ENCODE measurements at regions not wholly inside any gene's neighbourhood (a gene's known extent, or its start where the extent isn't known, plus 50 kb on each side); places are given as distances from the start of the nearest gene placed in this dataset.
"Not testable (repeated sequence)": the region's sequence is repeated elsewhere in the genome, so short reads cannot be mapped to it uniquely, and the experiment has no call there.

GRCh38 chr6:168369786-168370185 lies 50.2 kb upstream of the DACT2 start:
- DNase-seq = no peak

DNA sequence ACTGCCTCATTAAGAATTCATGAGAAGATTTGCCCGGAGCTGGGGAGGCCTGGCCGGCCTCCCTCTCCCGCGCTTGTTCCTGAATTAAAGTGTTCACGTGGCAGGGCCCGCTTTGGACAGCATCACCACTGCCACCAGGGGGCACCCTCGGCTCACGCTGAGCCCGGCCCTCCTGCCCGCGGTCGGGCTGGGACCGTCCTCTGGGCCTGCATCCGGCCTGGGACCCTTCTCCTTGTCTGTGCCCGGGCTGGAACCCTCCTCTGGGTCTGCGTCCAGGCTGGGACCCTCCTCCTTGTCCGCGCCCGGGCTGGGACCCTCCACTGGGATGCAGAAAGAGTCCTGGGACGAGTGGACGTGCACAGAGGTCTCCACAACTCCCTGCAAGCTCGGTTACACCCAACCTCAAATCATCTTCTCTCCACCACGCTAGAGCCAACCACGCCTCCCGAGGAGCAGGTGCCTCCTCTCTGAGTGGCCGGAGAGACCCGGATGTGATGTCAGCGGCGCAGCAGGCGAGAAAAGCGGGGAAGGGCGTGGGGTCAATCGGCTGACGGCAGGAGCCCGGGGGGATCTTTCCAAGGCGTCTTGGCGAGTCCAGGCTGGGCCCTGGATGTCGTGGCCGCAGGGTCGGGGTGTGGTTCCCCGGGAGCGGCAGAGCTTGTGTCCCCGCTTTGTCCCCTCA lies 50.9 kb upstream of the DACT2 start:
- DNase-seq = peak in 1 of 2 experiments; percentile 19

DNA sequence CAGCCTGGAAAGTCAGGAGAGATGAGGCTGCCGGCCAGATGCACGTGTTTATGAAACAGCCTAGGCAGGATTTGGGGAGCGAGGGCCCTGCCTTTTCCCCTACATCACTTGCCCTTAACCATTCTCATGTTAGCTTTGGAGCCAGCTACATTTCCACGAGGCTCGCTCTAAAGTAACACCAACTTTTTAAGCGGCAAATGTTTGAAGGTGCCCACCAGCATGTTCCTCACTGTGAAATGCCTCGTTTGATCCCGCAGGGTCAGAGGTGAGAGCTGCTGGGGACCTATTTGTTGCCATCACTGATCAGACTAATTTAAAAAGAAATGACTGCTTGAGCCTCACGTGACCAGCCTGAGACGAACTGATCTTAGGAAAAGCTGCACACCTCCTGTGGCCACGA lies 51.6 kb upstream of the DACT2 start:
- no peak for DNase-seq

GRCh38 chr6:168371618-168371980 lies 52.0 kb upstream of the DACT2 start:
- no peak for DNase-seq

DNA sequence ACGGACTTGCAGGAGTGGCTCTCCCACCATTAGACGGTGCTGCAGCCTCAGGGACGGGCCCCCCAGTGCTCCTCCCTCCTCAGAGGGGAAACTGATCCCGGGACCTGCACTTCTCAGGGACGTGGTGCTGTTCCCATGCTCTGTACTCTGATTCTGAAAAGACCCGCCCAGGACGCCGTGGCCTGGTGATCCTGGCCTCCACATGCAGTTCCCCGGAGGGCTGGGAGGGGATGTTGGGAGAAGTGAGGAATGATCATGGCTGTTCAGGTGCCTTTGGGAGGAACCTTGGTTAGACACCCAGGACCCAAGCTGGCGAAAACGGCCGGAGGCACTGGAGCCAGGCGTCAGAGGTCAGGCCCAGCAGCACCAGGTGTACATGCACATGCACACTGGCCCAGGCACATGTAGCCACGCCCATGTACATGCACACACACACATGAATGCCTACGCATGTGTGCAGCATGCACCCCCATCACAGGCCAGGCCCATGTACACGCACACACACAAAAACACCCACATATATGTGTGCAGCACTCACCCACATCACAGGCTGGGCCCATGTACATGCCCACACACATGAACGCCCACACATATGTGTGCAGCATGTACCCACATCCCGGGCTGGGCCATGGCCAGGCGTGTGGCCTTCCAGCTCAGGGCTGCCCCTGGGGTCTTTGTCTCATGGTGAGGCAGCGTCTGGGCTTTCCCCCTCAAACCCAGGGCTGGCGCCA lies 52.6 kb upstream of the DACT2 start:
- no peak for DNase-seq

DNA sequence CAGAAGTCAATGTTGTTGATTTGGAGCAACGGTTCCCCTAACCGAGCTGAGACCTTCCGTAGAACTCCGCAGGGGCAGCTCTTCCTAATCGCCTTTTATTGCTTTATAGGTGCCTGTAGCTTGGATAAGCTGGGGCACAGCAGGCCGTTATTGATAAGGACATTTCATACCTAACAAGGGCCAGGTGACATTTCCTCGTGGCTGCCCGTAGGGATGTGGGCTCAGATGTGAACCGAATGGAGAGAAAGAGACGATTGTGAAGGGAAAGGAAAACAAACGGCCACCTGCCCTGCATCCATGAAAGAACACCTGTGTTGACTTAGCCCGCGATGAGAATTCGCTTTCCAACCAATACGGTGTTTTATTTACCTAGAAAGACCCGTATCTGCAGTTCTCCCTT lies 53.3 kb upstream of the DACT2 start:
- peak in 1 of 2 experiments; percentile 10 for DNase-seq

- no peak for DNase-seq
These were observed 53.8 kb upstream of the DACT2 start for GRCh38 chr6:168373389-168373788.

DNA sequence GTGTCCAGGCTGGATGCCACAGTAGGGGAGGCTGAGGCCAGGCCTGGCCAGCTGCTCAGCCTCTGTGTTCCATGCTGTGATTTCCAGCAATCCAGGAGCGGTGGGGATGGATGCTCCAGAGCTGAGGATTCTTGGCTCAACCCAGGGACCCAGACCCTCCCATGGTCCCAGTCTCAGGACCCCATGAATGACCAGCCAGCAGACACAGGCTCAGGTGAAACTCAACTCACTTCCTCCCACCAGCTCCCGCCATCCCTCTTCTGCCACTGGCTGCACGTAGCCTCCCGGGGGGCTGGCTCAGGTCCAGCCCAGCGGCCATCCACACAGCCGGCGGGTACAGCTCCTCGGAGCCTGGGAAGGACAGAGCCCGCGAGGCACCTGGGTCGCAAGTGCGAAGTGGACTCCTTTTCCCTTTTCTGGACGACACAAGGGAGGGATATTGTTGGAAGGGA lies 54.5 kb upstream of the DACT2 start:
- DNase-seq = no peak

- no peak for DNase-seq
These were observed 55.0 kb upstream of the DACT2 start for GRCh38 chr6:168374541-168375071.

GRCh38 chr6:168376120-168376519 lies 56.5 kb upstream of the DACT2 start:
- no peak for DNase-seq

- no peak for DNase-seq
These were observed 57.4 kb upstream of the DACT2 start for GRCh38 chr6:168376811-168377483.

- no peak for DNase-seq
These were observed 57.9 kb upstream of the DACT2 start for GRCh38 chr6:168377484-168377855.

DNA sequence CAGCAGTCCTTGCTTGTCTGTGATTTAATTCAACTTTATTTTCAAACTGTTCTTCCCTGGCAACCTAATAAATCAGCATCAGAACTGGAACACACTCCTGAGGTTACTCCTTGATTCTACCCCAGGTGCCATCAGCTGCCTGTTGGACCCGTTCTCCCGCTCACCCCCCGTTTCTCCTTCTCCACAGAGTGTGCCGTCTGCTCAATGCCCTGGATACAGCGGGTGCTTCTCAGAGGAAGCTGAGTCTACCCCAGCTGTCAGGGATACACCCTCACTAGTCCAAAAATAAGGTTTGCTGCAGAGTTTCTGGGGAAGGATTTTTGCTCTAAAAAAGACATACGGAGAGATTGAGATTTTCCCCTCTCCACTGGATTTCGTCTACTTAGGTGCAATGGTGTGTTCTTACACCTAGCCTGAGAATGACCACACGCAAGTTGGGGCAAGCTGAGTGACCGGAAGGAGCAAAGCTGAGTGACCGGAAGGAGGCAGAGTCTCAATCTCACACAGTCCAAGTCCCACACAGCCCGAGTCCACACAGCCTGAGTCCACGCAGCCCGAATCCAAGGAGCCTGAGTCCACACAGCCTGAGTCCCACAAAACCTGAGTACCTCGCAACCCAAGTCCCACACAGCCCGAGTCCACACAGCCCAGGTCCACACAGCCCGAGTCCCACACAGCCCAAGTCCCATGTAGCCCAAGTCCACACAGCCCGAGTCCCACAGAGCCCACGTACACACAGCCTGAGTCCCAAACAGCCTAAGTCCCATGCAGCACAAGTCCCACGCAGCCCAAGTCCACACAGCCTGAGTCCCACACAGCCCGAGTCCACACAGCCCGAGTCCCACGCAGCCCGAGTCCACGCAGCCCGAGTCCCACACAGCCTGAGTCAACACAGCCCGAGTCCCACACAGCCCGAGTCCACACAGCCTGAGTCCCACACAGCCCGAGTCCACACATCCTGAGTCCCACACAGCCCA lies 58.6 kb upstream of the DACT2 start:
- DNase-seq = no peak

GRCh38 chr6:168379579-168379978 lies 60.0 kb upstream of the DACT2 start:
- not testable (repeated sequence) for DNase-seq

- not testable (repeated sequence) for DNase-seq
These were observed 60.6 kb upstream of the SMOC2 start for GRCh38 chr6:168380166-168380955.

DNA sequence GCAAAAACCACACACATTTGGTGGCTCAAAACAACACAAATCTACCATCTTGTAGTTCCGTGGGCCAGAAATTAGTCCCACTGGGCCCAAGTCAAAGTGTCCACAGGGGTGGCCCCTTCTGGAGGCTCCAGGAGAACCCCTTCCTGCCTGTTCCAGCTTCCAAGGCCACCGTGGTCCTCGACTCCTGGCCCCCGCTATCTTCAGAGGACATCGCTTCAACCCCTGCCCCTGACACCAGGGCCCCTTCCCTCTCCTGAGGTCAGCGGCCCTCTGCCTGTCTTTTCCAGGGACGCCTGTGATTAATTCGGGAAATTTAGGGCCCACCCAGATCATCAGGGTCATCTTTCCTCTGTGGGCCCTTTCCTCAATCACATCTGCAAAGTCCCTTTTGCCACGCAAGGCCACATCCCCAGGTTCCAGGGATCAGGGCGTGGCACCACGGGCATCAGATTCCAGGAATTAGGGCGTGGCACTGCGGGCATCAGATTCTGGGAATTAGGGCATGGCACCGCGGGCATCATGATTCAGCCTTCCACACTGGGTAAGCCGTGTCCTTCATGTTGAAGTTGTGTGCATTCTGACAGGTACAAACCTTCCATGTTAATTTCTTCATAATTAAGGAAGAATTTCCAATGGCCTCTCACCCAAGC lies 59.9 kb upstream of the SMOC2 start:
- no peak for DNase-seq

GRCh38 chr6:168381726-168382458 lies 59.1 kb upstream of the SMOC2 start:
- DNase-seq = no peak

GRCh38 chr6:168383062-168383854 lies 57.7 kb upstream of the SMOC2 start:
- no peak for DNase-seq

Measured in NCI-H1930 (cell line).